Retina (tissue), 1 donor: ENCODE measurements at regions not wholly inside any gene's neighbourhood (a gene's known extent, or its start where the extent isn't known, plus 50 kb on each side); places are given as distances from the start of the nearest gene placed in this dataset.
"Not testable (repeated sequence)": the region's sequence is repeated elsewhere in the genome, so short reads cannot be mapped to it uniquely, and the experiment has no call there.

Source experiments
- DNase-seq: peaks from one replicate; pipeline ENCODE4 v3.0.0-alpha.2; 2016

- no peak for DNase-seq
These were observed 157.0 kb upstream of the NTRK2 start for GRCh38 chr9:84512493-84512892.

- no peak for DNase-seq
These were observed 156.1 kb upstream of the NTRK2 start for GRCh38 chr9:84513473-84513872.

- DNase-seq: no peak
These were observed 155.6 kb upstream of the NTRK2 start for GRCh38 chr9:84513979-84514378.

GRCh38 chr9:84514421-84514820 lies 155.1 kb upstream of the NTRK2 start:
- DNase-seq: no peak

GRCh38 chr9:84517026-84517425 lies 152.5 kb upstream of the NTRK2 start:
- DNase-seq: no peak

- DNase-seq: no peak
These were observed 150.1 kb upstream of the NTRK2 start for GRCh38 chr9:84519413-84519812.

- DNase-seq: no peak
These were observed 148.3 kb upstream of the NTRK2 start for GRCh38 chr9:84521208-84521607.

- DNase-seq: not testable (repeated sequence)
These were observed 143.3 kb upstream of the NTRK2 start for GRCh38 chr9:84526211-84526610.

- DNase-seq: not testable (repeated sequence)
These were observed 142.3 kb upstream of the NTRK2 start for GRCh38 chr9:84527060-84527720.

- DNase-seq: not testable (repeated sequence)
These were observed 133.6 kb upstream of the NTRK2 start for GRCh38 chr9:84535973-84536372.

- DNase-seq: no peak
These were observed 130.7 kb upstream of the NTRK2 start for GRCh38 chr9:84538879-84539278.

- no peak for DNase-seq
These were observed 127.0 kb upstream of the NTRK2 start for GRCh38 chr9:84542554-84542953.

GRCh38 chr9:84554069-84554664 lies 115.4 kb upstream of the NTRK2 start:
- no peak for DNase-seq

GRCh38 chr9:84556556-84556955 lies 113.0 kb upstream of the NTRK2 start:
- DNase-seq: no peak

GRCh38 chr9:84557751-84558150 lies 111.8 kb upstream of the NTRK2 start:
- DNase-seq: no peak

- no peak for DNase-seq
These were observed 105.8 kb upstream of the NTRK2 start for GRCh38 chr9:84563691-84564090.

- DNase-seq: no peak
These were observed 101.7 kb upstream of the NTRK2 start for GRCh38 chr9:84567805-84568204.

- no peak for DNase-seq
These were observed 98.9 kb upstream of the NTRK2 start for GRCh38 chr9:84570482-84571154.

- peak; percentile 26 for DNase-seq
These were observed 96.4 kb upstream of the NTRK2 start for GRCh38 chr9:84573083-84573482.

GRCh38 chr9:84575705-84576104 lies 93.8 kb upstream of the NTRK2 start:
- no peak for DNase-seq

GRCh38 chr9:84583866-84584265 lies 85.7 kb upstream of the NTRK2 start:
- DNase-seq: no peak

- DNase-seq: no peak
These were observed 82.9 kb upstream of the NTRK2 start for GRCh38 chr9:84586662-84587061.

GRCh38 chr9:84587153-84587552 lies 82.4 kb upstream of the NTRK2 start:
- DNase-seq: no peak

GRCh38 chr9:84589542-84589941 lies 80.0 kb upstream of the NTRK2 start:
- DNase-seq: no peak
